Activated CD4-positive, alpha-beta memory T cell treated with anti-CD3 and anti-CD28 coated beads for 36 hours (primary cell): ENCODE measurements at regions not wholly inside any gene's neighbourhood (a gene's known extent, or its start where the extent isn't known, plus 50 kb on each side); places are given as distances from the start of the nearest gene placed in this dataset.

Experiments
- CTCF ChIA-PET: fragments of 350-600 bp; sonication (Branson Sonifier 250); formaldehyde crosslinking; loops from one replicate; lab custom pipeline; 2021; ENCODE audit warnings: antibody characterized with exemption, inconsistent platforms; lab: Charles Lee
- POLR2A ChIA-PET: fragments of 350-600 bp; sonication (Branson Sonifier 250); formaldehyde crosslinking; loops from one replicate; lab custom pipeline; 2021; ENCODE audit warnings: antibody characterized with exemption; lab: Charles Lee
- DNase-seq: peaks from one replicate; pipeline ENCODE4 v3.0.0-alpha.2; 2020
- H3K27ac Mint-ChIP-seq: one replicate; pipeline ENCODE4 v1.8.0; 2021; ENCODE audit warnings: mixed read lengths
- H3K27me3 Mint-ChIP-seq: one replicate; pipeline ENCODE4 v1.8.0; 2021; ENCODE audit warnings: mixed read lengths
- H3K36me3 Mint-ChIP-seq: one replicate; pipeline ENCODE4 v1.8.0; 2021; ENCODE audit warnings: mixed read lengths
- H3K4me1 Mint-ChIP-seq: one replicate; pipeline ENCODE4 v1.8.0; 2021; ENCODE audit warnings: low read depth, mixed read lengths
- H3K4me3 Mint-ChIP-seq: one replicate; pipeline ENCODE4 v1.8.0; 2021; ENCODE audit warnings: mild to moderate bottlenecking, mixed read lengths
- H3K9me3 Mint-ChIP-seq: one replicate; pipeline ENCODE4 v1.8.0; 2021; ENCODE audit warnings: mixed read lengths
- intact Hi-C: fragments of 100-400 bp; cut with micrococcal nuclease; formaldehyde crosslinking; loops from one replicate; pipeline ENCODE4 v1.15.1; 2023

DNA sequence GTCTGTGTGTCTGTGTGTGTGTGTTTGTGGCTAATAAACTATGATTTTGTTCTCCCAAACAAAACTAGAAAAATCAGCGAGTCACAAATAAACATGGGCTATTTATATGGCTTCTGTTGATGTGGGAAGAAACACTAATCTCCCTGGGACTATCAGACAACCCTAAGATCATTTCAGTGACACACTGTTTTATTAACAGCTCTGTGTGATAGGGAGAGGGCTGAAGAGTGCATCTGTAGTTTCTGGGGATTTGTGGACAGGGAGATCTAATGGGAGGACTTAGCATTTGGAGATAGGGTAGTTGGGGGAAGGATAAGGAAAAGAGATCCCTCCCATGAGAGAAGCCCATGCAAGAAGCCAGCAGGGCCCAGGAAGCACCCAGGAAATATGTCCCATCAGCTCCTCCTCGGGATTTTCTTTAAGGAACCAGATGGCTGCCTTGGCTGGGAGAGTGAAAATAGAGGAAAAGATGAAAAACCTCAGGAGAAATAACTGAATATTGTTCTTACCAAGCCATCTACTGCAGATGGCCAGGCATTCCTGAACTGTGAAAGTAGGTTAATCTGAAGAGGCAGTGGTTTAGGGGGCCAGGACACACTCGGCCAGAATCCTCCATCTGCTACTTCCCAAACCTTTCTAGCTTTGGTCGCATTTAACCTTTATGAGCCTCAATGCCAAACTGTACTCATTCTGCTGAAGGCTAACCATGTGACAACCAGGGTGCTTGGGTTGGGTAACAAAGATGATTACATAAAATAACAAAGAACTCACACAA is 253.4 kb downstream of the BTG1 start:
- no peaks in the 10 kb centered on the region for H3K27me3 Mint-ChIP-seq
- no peaks in the 10 kb centered on the region for H3K4me1 Mint-ChIP-seq
- no peaks in the 10 kb centered on the region for H3K9me3 Mint-ChIP-seq
- H3K27ac Mint-ChIP-seq = no peak overlapping the region
- intact Hi-C loops = no loop called here
- POLR2A ChIA-PET = no interaction called here
- CTCF ChIA-PET = interaction anchor here (1.4 kb wide), 1 partner anchor 80 kb away, joined by 6 read pairs; no protein-coding TSS in a partner anchor
- no peaks in the 10 kb centered on the region for H3K36me3 Mint-ChIP-seq
- H3K4me3 Mint-ChIP-seq = no peak overlapping the region
- DNase-seq = no peak

DNA sequence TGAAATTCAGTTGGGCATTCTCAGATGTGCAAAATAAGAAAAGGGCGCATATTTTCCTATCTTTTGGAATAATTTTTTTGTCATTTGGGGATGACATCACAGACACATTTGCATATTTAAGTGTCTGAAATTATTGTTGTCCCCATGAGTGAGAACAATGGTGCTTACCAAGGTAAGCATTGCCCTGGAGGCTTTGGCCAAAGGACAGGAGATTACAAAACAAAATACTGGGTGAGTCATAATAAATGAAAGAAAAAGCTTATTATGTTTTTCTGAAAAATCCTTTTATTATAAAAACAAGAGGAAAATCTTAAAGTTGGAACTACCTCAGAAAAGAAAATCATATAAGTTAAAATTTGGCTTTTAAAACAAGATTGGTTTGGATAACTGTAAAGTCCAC is 254.9 kb downstream of the BTG1 start:
- ChIA-PET CTCF (no interaction called here), POLR2A (no interaction called here)
- H3K4me1 Mint-ChIP-seq = no peaks in the 10 kb centered on the region
- no peaks in the 10 kb centered on the region for H3K36me3 Mint-ChIP-seq
- intact Hi-C loops = no loop called here
- H3K4me3 Mint-ChIP-seq = no peak overlapping the region
- no peak overlapping the region for H3K27ac Mint-ChIP-seq
- no peaks in the 10 kb centered on the region for H3K27me3 Mint-ChIP-seq
- no peak for DNase-seq
- H3K9me3 Mint-ChIP-seq = no peaks in the 10 kb centered on the region

DNA sequence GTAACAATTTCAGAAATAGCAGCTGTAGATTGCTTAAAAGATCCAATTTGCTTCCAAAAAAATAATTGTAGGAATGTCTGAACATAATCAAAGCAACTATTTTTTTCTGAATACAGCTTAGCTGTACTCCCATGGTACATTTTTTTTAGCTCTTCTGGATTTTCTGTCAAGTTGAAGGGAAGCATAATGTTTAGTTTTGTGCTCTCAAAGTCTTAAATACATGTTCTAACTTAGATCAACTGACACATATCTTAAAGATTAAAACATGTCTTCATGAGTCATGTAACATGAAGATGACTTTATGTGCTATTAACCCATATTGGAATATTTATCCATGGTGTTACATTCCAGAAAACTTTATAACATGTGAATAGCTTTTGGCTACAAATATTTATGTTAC is 255.7 kb downstream of the BTG1 start:
- Mint-ChIP-seq H3K9me3 (no peaks in the 10 kb centered on the region), H3K36me3 (no peaks in the 10 kb centered on the region), H3K4me3 (no peak overlapping the region), H3K27me3 (no peaks in the 10 kb centered on the region), H3K4me1 (no peaks in the 10 kb centered on the region), H3K27ac (no peak overlapping the region)
- CTCF ChIA-PET = no interaction called here
- DNase-seq = no peak
- POLR2A ChIA-PET = no interaction called here
- intact Hi-C loops = no loop called here

DNA sequence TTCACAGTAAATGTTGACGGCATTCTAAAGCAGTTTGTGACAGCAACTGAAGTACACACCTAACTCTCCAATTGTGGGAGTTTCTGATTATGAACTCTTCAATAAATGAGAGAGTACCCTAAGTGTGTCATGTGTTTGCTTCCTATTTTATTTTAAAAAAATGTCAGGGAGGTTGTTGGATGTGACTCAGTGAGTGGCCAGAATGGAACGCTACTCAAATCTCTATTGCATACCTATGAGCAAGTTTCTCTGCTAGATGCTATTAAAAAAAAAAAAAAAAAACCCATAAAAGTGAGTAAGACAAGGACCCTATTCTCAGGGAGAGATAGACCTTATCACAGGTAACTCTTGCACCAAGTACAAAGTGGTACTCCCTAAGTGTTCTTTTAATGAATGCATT is 256.6 kb downstream of the BTG1 start:
- DNase-seq = no peak
- no peaks in the 10 kb centered on the region for H3K4me1 Mint-ChIP-seq
- no peaks in the 10 kb centered on the region for H3K9me3 Mint-ChIP-seq
- H3K27ac Mint-ChIP-seq = no peak overlapping the region
- ChIA-PET POLR2A (no interaction called here), CTCF (no interaction called here)
- H3K4me3 Mint-ChIP-seq = no peak overlapping the region
- intact Hi-C loops = no loop called here
- H3K36me3 Mint-ChIP-seq = no peaks in the 10 kb centered on the region
- H3K27me3 Mint-ChIP-seq = no peaks in the 10 kb centered on the region

DNA sequence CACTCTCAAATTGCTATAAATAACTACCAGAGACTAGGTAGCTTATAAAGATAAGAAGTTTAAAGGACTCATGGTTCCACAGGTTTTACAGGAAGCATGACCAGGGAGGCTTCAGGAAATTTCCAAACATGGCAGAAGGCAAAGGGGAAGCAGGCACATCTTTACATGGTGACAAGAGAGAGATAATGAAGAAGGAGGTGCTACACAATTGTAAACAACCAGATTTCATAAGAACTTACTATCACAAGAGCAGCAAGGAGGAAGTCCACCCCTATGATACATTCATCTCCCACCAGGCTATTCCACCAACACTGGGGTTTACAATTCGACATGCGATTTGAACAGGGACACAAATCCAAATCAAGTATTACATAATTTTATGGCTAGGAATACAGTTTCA is 257.7 kb downstream of the BTG1 start:
- Mint-ChIP-seq H3K36me3 (no peaks in the 10 kb centered on the region), H3K4me1 (no peaks in the 10 kb centered on the region), H3K27me3 (no peaks in the 10 kb centered on the region), H3K9me3 (no peaks in the 10 kb centered on the region), H3K4me3 (no peak overlapping the region), H3K27ac (no peak overlapping the region)
- DNase-seq = no peak
- intact Hi-C loops = no loop called here
- ChIA-PET CTCF (interaction anchor here (0.6 to 1.4 kb wide), 2 partner anchors 11 to 77 kb away, joined by 3 read pairs; no protein-coding TSS in a partner anchor), POLR2A (no interaction called here)

DNA sequence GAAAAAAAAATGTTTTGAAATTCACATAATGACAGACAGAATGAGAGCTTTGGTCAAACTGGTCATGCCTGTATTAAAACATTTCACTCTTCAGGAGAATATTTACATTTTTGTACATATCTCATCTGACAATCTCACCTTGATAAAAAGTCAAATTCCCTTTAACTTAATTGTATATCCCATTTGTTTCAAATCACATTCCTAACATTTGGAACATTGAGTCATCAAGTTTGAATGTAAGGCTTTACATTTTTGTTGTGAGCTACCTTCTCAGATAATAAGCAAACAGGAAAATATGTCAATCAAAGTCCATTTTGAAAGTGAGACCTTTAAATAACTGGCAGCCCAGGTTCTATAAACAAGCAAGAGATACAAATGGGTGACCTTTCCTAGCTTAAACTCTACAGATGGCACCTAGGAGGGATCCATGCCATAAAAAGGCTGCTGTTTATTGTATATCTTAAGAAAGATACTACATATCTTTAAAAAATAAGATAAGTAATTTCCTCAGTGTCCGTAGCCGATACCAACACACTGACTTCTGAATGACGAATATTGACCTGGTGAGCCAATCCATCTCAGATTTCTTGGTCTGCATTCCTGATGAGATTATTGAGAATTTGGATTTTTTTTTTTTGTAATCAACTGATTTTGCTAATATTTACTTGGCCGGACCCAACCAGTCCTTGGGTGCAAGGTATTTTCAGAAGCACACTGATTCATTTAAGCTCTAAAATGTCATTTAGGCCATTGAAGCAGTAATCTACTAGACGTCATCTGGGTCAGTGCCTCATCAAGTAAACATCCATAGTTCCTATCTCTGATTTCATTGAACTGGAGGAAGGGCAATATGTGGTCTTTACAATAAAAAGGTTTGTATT is 259.6 kb downstream of the BTG1 start:
- Mint-ChIP-seq H3K27ac (no peak overlapping the region), H3K27me3 (no peaks in the 10 kb centered on the region), H3K9me3 (no peaks in the 10 kb centered on the region), H3K36me3 (peaks cover 2% of the 10 kb centered on the region), H3K4me1 (peaks cover 4% of the 10 kb centered on the region), H3K4me3 (no peak overlapping the region)
- CTCF ChIA-PET = no interaction called here
- POLR2A ChIA-PET = no interaction called here
- intact Hi-C loops = no loop called here
- DNase-seq = no peak

DNA sequence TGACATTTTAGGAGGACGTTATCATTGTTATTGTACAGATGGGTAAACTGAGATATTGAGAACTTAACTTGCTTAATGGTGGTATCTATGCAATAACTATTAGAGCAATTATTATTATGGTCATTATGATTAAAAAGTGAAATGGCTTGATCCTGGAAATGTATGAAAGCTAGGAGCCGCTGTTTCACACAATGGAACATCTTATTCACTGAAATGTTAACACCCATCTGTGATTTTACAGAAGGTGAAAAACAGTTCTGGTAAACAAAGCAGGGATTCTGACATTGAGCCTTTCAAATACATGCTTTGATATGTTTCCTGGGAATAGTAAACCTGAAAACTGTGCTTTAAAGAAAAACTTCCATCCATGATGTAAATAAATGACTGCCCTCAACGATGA is 261.4 kb downstream of the BTG1 start:
- POLR2A ChIA-PET = no interaction called here
- Mint-ChIP-seq H3K9me3 (no peaks in the 10 kb centered on the region), H3K36me3 (peaks cover 2% of the 10 kb centered on the region), H3K4me1 (peaks cover 21% of the 10 kb centered on the region), H3K27ac (no peak overlapping the region), H3K27me3 (no peaks in the 10 kb centered on the region), H3K4me3 (no peak overlapping the region)
- CTCF ChIA-PET = no interaction called here
- no peak for DNase-seq
- intact Hi-C loops = no loop called here

DNA sequence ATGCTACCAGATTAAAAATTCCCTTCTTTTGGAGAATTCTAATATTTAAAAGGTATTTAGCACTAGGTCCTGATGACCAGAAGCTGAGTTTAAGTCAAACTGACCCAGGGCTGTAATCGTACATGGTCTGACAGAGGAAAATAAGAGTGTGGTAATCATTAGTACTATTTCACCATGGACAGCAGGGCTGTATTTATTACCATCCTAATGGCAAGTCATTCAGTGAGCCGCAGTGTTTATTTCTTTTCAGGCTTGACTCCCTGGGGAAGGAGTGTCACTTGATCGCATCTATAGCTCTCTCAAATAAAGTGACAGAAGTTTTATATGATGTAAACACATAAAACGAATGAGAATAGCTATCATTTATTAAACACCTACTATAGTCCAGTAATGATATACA is 261.8 kb downstream of the BTG1 start:
- no peaks in the 10 kb centered on the region for H3K27me3 Mint-ChIP-seq
- peaks cover 25% of the 10 kb centered on the region for H3K4me1 Mint-ChIP-seq
- ChIA-PET CTCF (no interaction called here), POLR2A (no interaction called here)
- H3K9me3 Mint-ChIP-seq = no peaks in the 10 kb centered on the region
- H3K4me3 Mint-ChIP-seq = no peak overlapping the region
- H3K36me3 Mint-ChIP-seq = peaks cover 2% of the 10 kb centered on the region
- H3K27ac Mint-ChIP-seq = no peak overlapping the region
- intact Hi-C loops = no loop called here
- no peak for DNase-seq

DNA sequence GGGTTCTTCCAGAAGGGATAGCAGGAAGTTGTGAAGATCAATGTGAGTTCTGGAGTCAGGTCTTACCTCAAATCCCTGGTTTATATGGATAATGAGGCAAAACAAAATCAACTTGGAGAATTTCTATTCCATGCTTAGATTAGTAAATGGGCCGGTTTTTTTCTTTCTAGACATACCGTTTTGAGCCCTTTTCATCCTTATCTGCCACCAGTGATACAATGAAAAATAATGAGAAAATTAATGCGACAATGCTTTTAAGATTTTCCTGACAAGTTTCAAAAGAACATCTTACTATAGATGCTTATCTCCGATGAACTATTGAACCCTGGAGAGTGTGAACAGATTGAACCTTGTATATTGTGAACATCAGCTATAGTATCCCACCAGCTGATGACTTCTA is 262.7 kb downstream of the BTG1 start:
- no peak overlapping the region for H3K4me3 Mint-ChIP-seq
- intact Hi-C loops = no loop called here
- DNase-seq = no peak
- H3K36me3 Mint-ChIP-seq = peaks cover 2% of the 10 kb centered on the region
- CTCF ChIA-PET = interaction anchor here (0.9 kb wide), 1 partner anchor 71 kb away, joined by 3 read pairs; no protein-coding TSS in a partner anchor
- no peaks in the 10 kb centered on the region for H3K27me3 Mint-ChIP-seq
- no peaks in the 10 kb centered on the region for H3K9me3 Mint-ChIP-seq
- peaks cover 29% of the 10 kb centered on the region for H3K4me1 Mint-ChIP-seq
- POLR2A ChIA-PET = no interaction called here
- no peak overlapping the region for H3K27ac Mint-ChIP-seq

DNA sequence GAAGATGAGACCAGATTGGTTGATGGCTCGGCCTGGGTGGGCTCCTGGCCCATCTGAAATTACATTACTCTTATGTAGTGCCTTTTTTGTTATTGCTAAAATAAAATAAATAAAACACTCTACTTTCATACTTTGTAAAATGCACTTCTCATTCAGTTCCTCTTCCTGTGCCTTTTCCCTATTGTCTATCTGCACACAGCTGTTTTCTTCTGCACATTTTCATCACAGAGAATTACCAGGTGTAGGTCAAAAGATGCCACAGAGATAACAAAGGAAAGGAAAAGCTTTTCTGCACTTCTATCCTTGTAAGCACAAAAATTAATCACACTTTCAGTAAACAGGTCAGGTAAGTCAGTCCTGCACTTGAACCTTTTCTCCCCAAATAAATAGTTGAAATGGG is 265.1 kb downstream of the BTG1 start:
- Mint-ChIP-seq H3K9me3 (no peaks in the 10 kb centered on the region), H3K4me3 (no peak overlapping the region), H3K36me3 (peaks cover 2% of the 10 kb centered on the region), H3K4me1 (peaks cover 53% of the 10 kb centered on the region), H3K27me3 (no peaks in the 10 kb centered on the region), H3K27ac (no peak overlapping the region)
- intact Hi-C loops = no loop called here
- no peak for DNase-seq
- CTCF ChIA-PET = interaction anchor here (0.8 to 2.2 kb wide), 2 partner anchors 51 to 69 kb away, joined by 3 to 8 read pairs; no protein-coding TSS in a partner anchor
- POLR2A ChIA-PET = no interaction called here

DNA sequence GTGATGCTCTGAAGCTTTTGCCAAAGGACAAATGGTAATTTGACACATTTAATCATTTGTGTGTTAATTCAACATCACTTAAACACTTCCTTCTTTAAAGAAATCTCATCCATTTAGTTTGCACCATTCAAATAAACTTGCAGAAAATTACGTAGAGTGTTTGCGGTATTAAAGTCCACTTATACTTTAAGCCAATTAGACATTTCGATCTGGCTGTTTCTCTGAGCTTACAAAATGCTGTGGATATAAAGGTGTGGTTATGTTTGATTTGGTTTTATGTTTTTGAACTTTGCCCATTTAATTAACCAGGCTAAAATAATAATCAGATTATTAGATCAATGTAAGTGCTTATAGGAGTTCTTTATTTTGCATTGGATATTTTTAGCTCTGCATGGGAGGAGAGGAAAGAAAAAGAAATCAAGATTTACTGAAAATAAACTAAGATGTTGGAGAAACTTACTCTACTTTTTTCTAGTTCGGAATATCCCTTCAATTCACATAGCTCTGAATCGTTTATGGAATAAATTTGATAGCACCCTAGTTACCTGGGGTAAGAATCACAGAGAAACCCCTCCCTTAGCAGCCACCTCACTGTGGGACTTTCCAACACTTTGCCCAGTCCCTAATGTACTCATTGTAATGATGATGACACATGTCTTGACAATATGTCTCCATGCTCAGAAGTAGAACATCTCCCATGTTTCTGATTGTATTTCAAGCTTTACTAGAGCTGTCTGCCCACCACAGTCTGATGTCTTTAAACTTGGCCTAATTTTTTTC is 268.0 kb downstream of the BTG1 start:
- CTCF ChIA-PET = interaction anchor here (0.6 to 2.4 kb wide), 7 partner anchors 10 to 495 kb away, joined by 3 to 13 read pairs (median 3); no protein-coding TSS in a partner anchor
- peaks cover 1% of the 10 kb centered on the region for H3K36me3 Mint-ChIP-seq
- peak overlapping the region; percentile 71 for H3K4me3 Mint-ChIP-seq
- peak; percentile 63 for DNase-seq
- no peaks in the 10 kb centered on the region for H3K9me3 Mint-ChIP-seq
- intact Hi-C loops = loop anchor here (1.0 to 5.0 kb wide), 14 partner anchors 25 to 717 kb away; no protein-coding TSS in a partner anchor
- H3K4me1 Mint-ChIP-seq = peaks cover 66% of the 10 kb centered on the region
- POLR2A ChIA-PET = interaction anchor here (0.8 to 6.1 kb wide), 6 partner anchors 99 to 267 kb away, joined by 3 to 51 read pairs (median 4); partner anchors contain the start of gene BTG1
- no peaks in the 10 kb centered on the region for H3K27me3 Mint-ChIP-seq
- peak overlapping the region; percentile 94 for H3K27ac Mint-ChIP-seq
